Endothelial cell of umbilical vein (primary cell): ENCODE measurements at regions not wholly inside any gene's neighbourhood (a gene's known extent, or its start where the extent isn't known, plus 50 kb on each side); places are given as distances from the start of the nearest gene placed in this dataset.

Experiments used
- BruUV-seq: library from RNA; stranded (reverse); fragments of 400-500 nt; replicated peaks from 2 replicates; lab custom pipeline; 2021; lab: Mats Ljungman, UMichigan
- CTCF ChIA-PET: fragments of 300-600, 350-600 bp; sonication (Branson Sonifier 250); formaldehyde crosslinking; loops from one replicate; lab custom pipeline; 2021; ENCODE audit warnings: antibody characterized with exemption, inconsistent platforms; lab: Charles Lee
- POLR2A ChIA-PET: fragments of 300-600, 350-600 bp; sonication (Branson Sonifier 250); formaldehyde crosslinking; loops from one replicate; lab custom pipeline; 2021; ENCODE audit warnings: antibody characterized with exemption, inconsistent platforms; lab: Charles Lee
- DNase-seq: peaks from one replicate; pipeline ENCODE4 v3.0.0-alpha.2; 2011; ENCODE audit warnings: low read depth, low spot score
- FAIRE-seq: peaks from 2 replicates; lab custom pipeline; 2011; peaks lifted over from hg19 to GRCh38; lab: Jason Lieb, UNC
- H2AFZ ChIP-seq: 2 replicates; pipeline ENCODE4 v1.6.0; 2012; ENCODE audit warnings: low read depth, low read length, control low read depth, inconsistent platforms
- H3K27ac ChIP-seq: 2 replicates; pipeline ENCODE4 v1.5.1; 2011; ENCODE audit warnings: low read depth, mild to moderate bottlenecking, control low read depth, low read length, moderate library complexity; ENCODE audit not compliant: insufficient read depth
- H3K27me3 ChIP-seq, 2 experiments: 2 replicates each; pipeline versions ENCODE4 v1.6.0 to v1.6.1; 2011; ENCODE audit warnings: low read length in 2 of 2, mixed read lengths in 1 of 2; ENCODE audit not compliant: control insufficient read depth in 2 of 2, insufficient read depth in 2 of 2
- H3K36me3 ChIP-seq, 2 experiments: 2 replicates in 1 of 2; 3 replicates in 1 of 2; pipeline ENCODE4 v1.5.1; 2011; ENCODE audit warnings: low read length in 2 of 2, mild to moderate bottlenecking in 1 of 2, moderate library complexity in 1 of 2; ENCODE audit not compliant: control insufficient read depth in 2 of 2, insufficient read depth in 2 of 2; ENCODE audit errors: extremely low read depth in 1 of 2
- H3K4me1 ChIP-seq: 3 replicates; pipeline ENCODE4 v1.5.1; 2011; ENCODE audit warnings: mild to moderate bottlenecking, low read length; ENCODE audit not compliant: control insufficient read depth, insufficient read depth; ENCODE audit errors: extremely low read depth
- H3K4me2 ChIP-seq: 2 replicates; pipeline ENCODE4 v1.6.1; 2011; ENCODE audit warnings: low read length, control low read depth, mixed read lengths; ENCODE audit not compliant: insufficient read depth
- H3K4me3 ChIP-seq, 3 experiments: fragments of 200-600 bp in 1 of 3; sonication (generic), shearing (Covaris generic) in 1 of 3; replicated peaks in 1 of 3; 2 replicates each; pipeline ENCODE4 v1.5.1; 2011 to 2016; ENCODE audit warnings: control low read depth in 3 of 3, low read length in 3 of 3, mild to moderate bottlenecking in 2 of 3, inconsistent platforms in 1 of 3, low read depth in 1 of 3, moderate library complexity in 1 of 3; ENCODE audit not compliant: insufficient read depth in 1 of 3
- H3K79me2 ChIP-seq: 2 replicates; pipeline ENCODE4 v1.6.0; 2012; ENCODE audit warnings: low read length, inconsistent platforms; ENCODE audit not compliant: control insufficient read depth, insufficient read depth
- H3K9ac ChIP-seq: replicated peaks from 2 replicates; pipeline ENCODE3; 2011; ENCODE audit warnings: low read length, control low read depth; ENCODE audit not compliant: insufficient read depth; ENCODE audit errors: extremely low read depth
- H3K9me1 ChIP-seq: replicated peaks from 3 replicates; pipeline ENCODE4 v1.6.0; 2011; ENCODE audit warnings: mild to moderate bottlenecking, low read length; ENCODE audit not compliant: control insufficient read depth, insufficient read depth; ENCODE audit errors: extremely low read depth
- H3K9me3 ChIP-seq: replicated peaks from 2 replicates; pipeline ENCODE4 v1.5.1; 2012; ENCODE audit warnings: low read length, inconsistent platforms; ENCODE audit not compliant: control insufficient read depth, insufficient read depth
- H4K20me1 ChIP-seq: replicated peaks from 2 replicates; pipeline ENCODE3; 2011; ENCODE audit warnings: mild to moderate bottlenecking, low read length; ENCODE audit not compliant: control insufficient read depth, insufficient read depth; ENCODE audit errors: extremely low read depth
- EZH2 ChIP-seq: IDR thresholded peaks from 2 replicates; pipeline ENCODE4 v1.6.1; 2012; ENCODE audit warnings: borderline replicate concordance, low read depth, mild to moderate bottlenecking, moderate library complexity, low read length, inconsistent platforms; ENCODE audit not compliant: severe bottlenecking
- GATA2 ChIP-seq: IDR thresholded peaks from 2 replicates; pipeline ENCODE4 v1.7.0; 2011; ENCODE audit warnings: low read depth, mild to moderate bottlenecking, moderate library complexity, mixed read lengths, low read length; ENCODE audit not compliant: insufficient read length, insufficient read depth
- JUN ChIP-seq: IDR thresholded peaks from 2 replicates; pipeline ENCODE4 v1.6.1; 2011; ENCODE audit warnings: borderline replicate concordance, low read depth; ENCODE audit not compliant: insufficient read length, insufficient read depth
- MYC ChIP-seq: IDR thresholded peaks from one replicate; pipeline ENCODE4 v1.6.1; 2011; ENCODE audit warnings: mild to moderate bottlenecking, low read depth, low read length
- POLR2A ChIP-seq: IDR thresholded peaks from 2 replicates; pipeline ENCODE4 v1.6.1; 2012; ENCODE audit warnings: low read depth, mild to moderate bottlenecking, control low read depth, low read length
- POLR2AphosphoS5 ChIP-seq: IDR thresholded peaks from 2 replicates; pipeline ENCODE4 v1.6.1; 2012; ENCODE audit warnings: low read depth, mild to moderate bottlenecking, control low read depth, low read length, moderate library complexity; ENCODE audit not compliant: insufficient read depth
- dilution Hi-C: fragments of 300-500 bp; cut with MboI; formaldehyde crosslinking; loops from one replicate; pipeline ENCODE4 v1.15.0; 2019; ENCODE audit warnings: low sequenced_read_pairs; ENCODE audit not compliant: extremely low pct_ligation_motif_present
- intact Hi-C: fragments of 100-400 bp; cut with micrococcal nuclease; formaldehyde crosslinking; loops from one replicate; pipeline ENCODE4 v1.10.0; 2022
- TF ChIP-seq, protein P1 (sequence below): IDR thresholded peaks from 2 replicates; pipeline ENCODE4 v1.6.1; 2011; ENCODE audit not compliant: insufficient read depth, insufficient read length
- TF ChIP-seq, protein P2 (sequence below), 2 donors: IDR thresholded peaks; 1 replicate in 1 of 2; 2 replicates in 1 of 2; pipeline ENCODE4 v1.5.1; 2011; ENCODE audit warnings: low read length in 2 of 2, mild to moderate bottlenecking in 2 of 2, moderate library complexity in 2 of 2, control low read depth in 1 of 2, inconsistent platforms in 1 of 2, low read depth in 1 of 2; ENCODE audit not compliant: insufficient read depth in 1 of 2; ENCODE audit errors: extremely low read depth in 1 of 2

DNA sequence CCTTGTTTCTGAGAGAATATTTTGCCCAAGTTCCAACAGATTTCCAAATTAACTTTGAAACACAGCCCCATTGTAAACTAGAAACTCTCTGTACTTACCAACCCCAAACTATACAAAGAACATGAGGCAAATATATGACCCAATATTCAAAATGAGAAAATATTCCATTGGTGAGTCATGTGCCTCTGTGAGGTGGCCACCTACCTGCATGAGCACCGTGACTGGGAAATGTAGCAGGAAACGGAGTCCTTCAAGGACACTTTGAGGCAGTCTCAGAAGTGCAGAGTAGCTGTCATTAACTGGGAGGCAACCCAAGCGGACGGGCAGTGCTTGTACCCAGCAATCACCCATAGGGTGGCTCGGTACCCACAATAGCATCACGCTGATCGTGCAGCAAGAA is 335.5 kb upstream of the NOX3 start:
- intact Hi-C loops: no loop called here
- dilution Hi-C loops: no loop called here
- ChIA-PET POLR2A (no interaction called here), CTCF (interaction anchor here (1.5 kb wide), 1 partner anchor 21 kb away, joined by 3 read pairs; no protein-coding TSS in a partner anchor)
- TF ChIP-seq GATA2: no peak
- no peak for TF ChIP-seq MYC
- no peak for TF ChIP-seq POLR2A
- TF ChIP-seq POLR2AphosphoS5: no peak
- TF ChIP-seq, protein P1, sequence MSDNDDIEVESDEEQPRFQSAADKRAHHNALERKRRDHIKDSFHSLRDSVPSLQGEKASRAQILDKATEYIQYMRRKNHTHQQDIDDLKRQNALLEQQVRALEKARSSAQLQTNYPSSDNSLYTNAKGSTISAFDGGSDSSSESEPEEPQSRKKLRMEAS: no peak
- TF ChIP-seq EZH2: no peak
- TF ChIP-seq JUN: no peak
- TF ChIP-seq, protein P2, sequence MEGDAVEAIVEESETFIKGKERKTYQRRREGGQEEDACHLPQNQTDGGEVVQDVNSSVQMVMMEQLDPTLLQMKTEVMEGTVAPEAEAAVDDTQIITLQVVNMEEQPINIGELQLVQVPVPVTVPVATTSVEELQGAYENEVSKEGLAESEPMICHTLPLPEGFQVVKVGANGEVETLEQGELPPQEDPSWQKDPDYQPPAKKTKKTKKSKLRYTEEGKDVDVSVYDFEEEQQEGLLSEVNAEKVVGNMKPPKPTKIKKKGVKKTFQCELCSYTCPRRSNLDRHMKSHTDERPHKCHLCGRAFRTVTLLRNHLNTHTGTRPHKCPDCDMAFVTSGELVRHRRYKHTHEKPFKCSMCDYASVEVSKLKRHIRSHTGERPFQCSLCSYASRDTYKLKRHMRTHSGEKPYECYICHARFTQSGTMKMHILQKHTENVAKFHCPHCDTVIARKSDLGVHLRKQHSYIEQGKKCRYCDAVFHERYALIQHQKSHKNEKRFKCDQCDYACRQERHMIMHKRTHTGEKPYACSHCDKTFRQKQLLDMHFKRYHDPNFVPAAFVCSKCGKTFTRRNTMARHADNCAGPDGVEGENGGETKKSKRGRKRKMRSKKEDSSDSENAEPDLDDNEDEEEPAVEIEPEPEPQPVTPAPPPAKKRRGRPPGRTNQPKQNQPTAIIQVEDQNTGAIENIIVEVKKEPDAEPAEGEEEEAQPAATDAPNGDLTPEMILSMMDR (IDR thresholded peaks at IDR 0.05; ENCODE audit: extremely low read depth in 1 of 2, insufficient read depth in 1 of 2, low read depth in 1 of 2, low read length in 2 of 2): no peak
- Histone ChIP-seq H3K4me1 (no peaks in the 10 kb centered on the region), H3K27ac (no peak overlapping the region), H4K20me1 (no peaks in the 10 kb centered on the region), H3K9ac (no peak overlapping the region), H3K79me2 (no peaks in the 10 kb centered on the region), H3K4me2 (no peak overlapping the region), H3K9me3 (no peaks in the 10 kb centered on the region), H3K4me3 (no peak overlapping the region), H3K9me1 (no peaks in the 10 kb centered on the region), H2AFZ (no peak overlapping the region), H3K27me3 (no peaks in the 10 kb centered on the region), H3K36me3 (no peaks in the 10 kb centered on the region)
- FAIRE-seq (no peak), DNase-seq (no peak)
- BruUV-seq: no TSS peak
